ENCODE measurements at regions not wholly inside any gene's neighbourhood (a gene's known extent, or its start where the extent isn't known, plus 50 kb on each side); places are given as distances from the start of the nearest gene placed in this dataset.

DNA sequence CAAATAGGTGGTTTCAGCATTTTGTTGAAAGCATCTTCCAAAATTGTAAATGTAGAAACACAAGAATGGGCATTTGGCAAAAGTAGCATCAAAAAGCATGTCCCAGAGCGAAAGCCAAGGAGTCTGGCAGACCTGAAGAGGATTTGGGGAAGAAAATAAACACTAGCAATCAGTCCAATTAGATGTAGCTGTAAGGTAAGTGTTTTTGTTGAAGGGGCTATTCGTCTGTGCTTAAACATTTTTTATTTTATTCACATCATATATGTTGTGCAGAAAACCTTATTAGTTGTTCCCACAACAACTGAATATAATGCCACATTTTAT is 954.1 kb upstream of the COX7C start:
- peaks cover 12 to 22% of the 10 kb centered on the region in 2 donors for H3K9me3 Mint-ChIP-seq
- Histone ChIP-seq H3K27me3 (ENCODE audit: control insufficient read depth, insufficient read depth, low read length) (no peaks in the 10 kb centered on the region), H3K4me3 (ENCODE audit: low read length) (no peak overlapping the region), H3K36me3 (ENCODE audit: control insufficient read depth, insufficient read depth, low read length) (no peaks in the 10 kb centered on the region), H3K9me3 (ENCODE audit: control insufficient read depth, insufficient read depth, low read length) (no peaks in the 10 kb centered on the region), H3K27ac (ENCODE audit: low read length) (no peak overlapping the region), H3K4me1 (ENCODE audit: control insufficient read depth, insufficient read depth, low read length) (no peaks in the 10 kb centered on the region)
- DNase-seq (no peak), ATAC-seq (no peak)
- no peaks in the 10 kb centered on the region for H3K4me1 Mint-ChIP-seq
- WGBS (ENCODE audit: insufficient coverage), result 26% methylated on average over 1 of the region's 2 CpGs
- no peaks in the 10 kb centered on the region for H3K36me3 Mint-ChIP-seq
- H3K4me3 Mint-ChIP-seq, result no peak overlapping the region
- TF ChIP-seq, protein P1, sequence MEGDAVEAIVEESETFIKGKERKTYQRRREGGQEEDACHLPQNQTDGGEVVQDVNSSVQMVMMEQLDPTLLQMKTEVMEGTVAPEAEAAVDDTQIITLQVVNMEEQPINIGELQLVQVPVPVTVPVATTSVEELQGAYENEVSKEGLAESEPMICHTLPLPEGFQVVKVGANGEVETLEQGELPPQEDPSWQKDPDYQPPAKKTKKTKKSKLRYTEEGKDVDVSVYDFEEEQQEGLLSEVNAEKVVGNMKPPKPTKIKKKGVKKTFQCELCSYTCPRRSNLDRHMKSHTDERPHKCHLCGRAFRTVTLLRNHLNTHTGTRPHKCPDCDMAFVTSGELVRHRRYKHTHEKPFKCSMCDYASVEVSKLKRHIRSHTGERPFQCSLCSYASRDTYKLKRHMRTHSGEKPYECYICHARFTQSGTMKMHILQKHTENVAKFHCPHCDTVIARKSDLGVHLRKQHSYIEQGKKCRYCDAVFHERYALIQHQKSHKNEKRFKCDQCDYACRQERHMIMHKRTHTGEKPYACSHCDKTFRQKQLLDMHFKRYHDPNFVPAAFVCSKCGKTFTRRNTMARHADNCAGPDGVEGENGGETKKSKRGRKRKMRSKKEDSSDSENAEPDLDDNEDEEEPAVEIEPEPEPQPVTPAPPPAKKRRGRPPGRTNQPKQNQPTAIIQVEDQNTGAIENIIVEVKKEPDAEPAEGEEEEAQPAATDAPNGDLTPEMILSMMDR (IDR thresholded peaks at IDR 0.05), result no peak
- no peaks in the 10 kb centered on the region for H3K27me3 Mint-ChIP-seq (ENCODE audit: low read depth in 2 of 2)
- H3K27ac Mint-ChIP-seq, result no peak overlapping the region
- intact Hi-C loops (cut with micrococcal nuclease), result no loop called here

DNA sequence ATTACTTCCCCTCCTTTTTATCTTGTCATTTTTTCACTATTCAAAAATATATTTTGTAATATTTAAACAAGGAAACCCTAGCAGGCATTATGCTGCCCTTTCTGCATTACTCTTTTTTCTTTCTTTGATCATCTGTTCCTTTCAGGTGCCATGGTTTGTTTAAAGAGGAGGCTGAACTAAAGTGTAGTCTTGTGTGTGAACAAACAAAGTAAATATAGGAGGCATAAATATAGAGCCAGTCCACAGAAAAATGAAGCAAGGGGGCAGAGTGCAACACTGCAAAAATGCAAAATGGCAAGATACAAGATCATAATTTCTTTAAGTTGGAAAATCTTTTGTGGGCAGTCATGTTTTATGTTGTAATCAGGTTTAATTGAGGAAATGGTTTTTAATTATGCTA is 947.3 kb upstream of the COX7C start:
- intact Hi-C loops (cut with micrococcal nuclease), result no loop called here
- Mint-ChIP-seq H3K27me3 (ENCODE audit: low read depth in 2 of 2) (no peaks in the 10 kb centered on the region), H3K27ac (no peak overlapping the region), H3K36me3 (no peaks in the 10 kb centered on the region), H3K4me1 (no peaks in the 10 kb centered on the region), H3K4me3 (no peak overlapping the region), H3K9me3 (peaks cover 15 to 23% of the 10 kb centered on the region in 2 donors)
- Histone ChIP-seq H3K4me3 (ENCODE audit: low read length) (no peak overlapping the region), H3K4me1 (ENCODE audit: control insufficient read depth, insufficient read depth, low read length) (no peaks in the 10 kb centered on the region), H3K27ac (ENCODE audit: low read length) (no peak overlapping the region), H3K27me3 (ENCODE audit: control insufficient read depth, insufficient read depth, low read length) (no peaks in the 10 kb centered on the region), H3K36me3 (ENCODE audit: control insufficient read depth, insufficient read depth, low read length) (no peaks in the 10 kb centered on the region), H3K9me3 (ENCODE audit: control insufficient read depth, insufficient read depth, low read length) (no peaks in the 10 kb centered on the region)
- ATAC-seq (no peak), DNase-seq (no peak)
- TF ChIP-seq, protein P1 (IDR thresholded peaks at IDR 0.05), result no peak

DNA sequence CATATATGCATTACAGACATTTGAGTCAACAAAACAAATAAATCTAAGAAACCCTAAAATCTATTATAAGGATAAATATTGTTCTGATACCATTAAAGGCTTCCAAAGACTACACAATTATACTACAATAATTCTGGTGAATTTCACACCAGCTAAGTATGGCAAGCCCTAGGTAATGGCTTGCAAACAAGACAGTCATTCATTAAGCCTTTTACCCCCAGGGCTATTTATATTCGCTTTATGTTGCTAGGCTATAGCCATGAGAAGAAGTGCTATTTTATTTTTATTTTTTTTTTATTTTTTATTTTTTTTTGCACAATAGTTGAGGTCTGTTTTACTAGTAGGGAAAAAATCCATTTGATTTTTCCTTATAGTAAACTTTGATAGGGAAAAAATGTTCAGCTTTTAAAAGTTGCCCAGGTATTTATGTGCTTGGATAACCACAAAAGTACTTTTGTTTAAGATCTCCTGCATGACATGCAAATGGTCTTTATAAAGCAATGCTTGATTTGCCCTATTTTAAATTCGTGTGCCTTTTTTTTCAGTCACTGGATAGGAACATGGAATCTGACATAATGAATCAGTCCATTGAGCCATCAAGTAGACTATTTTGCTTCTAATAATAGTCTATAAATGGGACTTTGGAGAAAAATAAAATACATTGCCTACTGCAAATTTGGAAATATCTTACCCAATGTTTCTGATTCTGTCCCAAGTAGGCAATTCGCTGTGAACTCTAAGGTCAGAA is 946.3 kb upstream of the COX7C start:
- Histone ChIP-seq H3K27me3 (ENCODE audit: control insufficient read depth, insufficient read depth, low read length) (no peaks in the 10 kb centered on the region), H3K4me1 (ENCODE audit: control insufficient read depth, insufficient read depth, low read length) (no peaks in the 10 kb centered on the region), H3K9me3 (ENCODE audit: control insufficient read depth, insufficient read depth, low read length) (no peaks in the 10 kb centered on the region), H3K27ac (ENCODE audit: low read length) (no peak overlapping the region), H3K4me3 (ENCODE audit: low read length) (no peak overlapping the region), H3K36me3 (ENCODE audit: control insufficient read depth, insufficient read depth, low read length) (no peaks in the 10 kb centered on the region)
- intact Hi-C loops (cut with micrococcal nuclease), result no loop called here
- Mint-ChIP-seq H3K36me3 (no peaks in the 10 kb centered on the region), H3K27ac (no peak overlapping the region), H3K9me3 (peaks cover 13 to 18% of the 10 kb centered on the region in 2 donors), H3K27me3 (ENCODE audit: low read depth in 2 of 2) (no peaks in the 10 kb centered on the region), H3K4me3 (no peak overlapping the region), H3K4me1 (no peaks in the 10 kb centered on the region)
- DNase-seq (no peak), ATAC-seq (no peak)
- TF ChIP-seq, protein P1 (IDR thresholded peaks at IDR 0.05), result no peak
- 52% methylated on average over 2 of the region's 3 CpGs for WGBS (ENCODE audit: insufficient coverage)

DNA sequence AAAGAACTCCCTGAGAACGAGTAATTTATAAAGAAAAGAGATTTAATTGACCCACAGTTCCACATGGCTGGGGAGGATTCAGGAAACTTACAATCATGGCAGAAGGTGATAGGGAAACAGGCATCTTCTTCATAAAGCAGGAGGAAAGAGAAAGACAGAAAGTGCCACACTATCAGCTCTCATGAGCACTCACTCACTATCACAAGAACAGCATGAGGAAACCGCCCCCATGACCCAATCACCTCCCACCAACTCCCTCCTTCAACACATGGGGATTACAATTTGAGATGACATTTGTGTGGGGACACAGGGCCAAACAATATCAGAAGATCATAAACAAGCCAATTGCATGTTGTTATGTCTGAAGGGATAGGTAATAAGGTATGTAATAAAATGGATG is 935.9 kb upstream of the COX7C start:
- TF ChIP-seq, protein P1 (IDR thresholded peaks at IDR 0.05), result no peak
- no peaks in the 10 kb centered on the region for H3K36me3 Mint-ChIP-seq
- H3K4me3 Mint-ChIP-seq, result no peak overlapping the region
- Histone ChIP-seq H3K4me3 (ENCODE audit: low read length) (no peak overlapping the region), H3K9me3 (ENCODE audit: control insufficient read depth, insufficient read depth, low read length) (no peaks in the 10 kb centered on the region), H3K27ac (ENCODE audit: low read length) (no peak overlapping the region), H3K4me1 (ENCODE audit: control insufficient read depth, insufficient read depth, low read length) (no peaks in the 10 kb centered on the region), H3K36me3 (ENCODE audit: control insufficient read depth, insufficient read depth, low read length) (no peaks in the 10 kb centered on the region), H3K27me3 (ENCODE audit: control insufficient read depth, insufficient read depth, low read length) (no peaks in the 10 kb centered on the region)
- peaks cover 10 to 18% of the 10 kb centered on the region in 2 donors for H3K9me3 Mint-ChIP-seq
- 73% methylated on average over 2 of the region's 2 CpGs for WGBS (ENCODE audit: insufficient coverage)
- DNase-seq (no peak), ATAC-seq (no peak)
- H3K27me3 Mint-ChIP-seq (ENCODE audit: low read depth in 2 of 2), result no peaks in the 10 kb centered on the region
- intact Hi-C loops (cut with micrococcal nuclease), result no loop called here
- H3K4me1 Mint-ChIP-seq, result no peaks in the 10 kb centered on the region
- H3K27ac Mint-ChIP-seq, result no peak overlapping the region

Data from natural killer cell (primary cell).